Upper lobe of left lung (tissue), 6 donors: ENCODE measurements at regions not wholly inside any gene's neighbourhood (a gene's known extent, or its start where the extent isn't known, plus 50 kb on each side); places are given as distances from the start of the nearest gene placed in this dataset.

Experiments used
- ATAC-seq, 2 donors: fragments of 200-7000 bp; cut with Tn5 transposase; one replicate each; pipeline ENCODE4 v1.9.1; 2022; ENCODE audit warnings: mild to moderate bottlenecking in 2 of 2, moderate library complexity in 2 of 2; ENCODE audit not compliant: low FRiP score in 2 of 2
- DNase-seq, 2 donors: peaks; one replicate each; pipeline ENCODE4 v3.0.0-alpha.2; 2019 to 2020
- H3K27ac ChIP-seq, 4 donors: fragments of 200-600 bp; sonication (generic); one replicate each; pipeline ENCODE4 v1.5.1; 2016 to 2019
- H3K27me3 ChIP-seq, 4 donors: fragments of 200-600 bp; sonication (generic); one replicate each; pipeline ENCODE4 v1.5.1; 2017 to 2019
- H3K36me3 ChIP-seq, 4 donors: fragments of 200-600 bp; sonication (generic); one replicate each; pipeline ENCODE4 v1.5.1; 2016 to 2019
- H3K4me1 ChIP-seq, 4 donors: fragments of 200-600 bp; sonication (generic); one replicate each; pipeline ENCODE4 v1.5.1; 2018 to 2019
- H3K4me3 ChIP-seq, 4 donors: fragments of 200-600 bp; sonication (generic); one replicate each; pipeline ENCODE4 v1.5.1; 2017 to 2019; ENCODE audit warnings: mild to moderate bottlenecking in 2 of 4, moderate library complexity in 1 of 4
- H3K9me3 ChIP-seq, 4 donors: fragments of 200-600 bp; sonication (generic); one replicate each; pipeline ENCODE4 v1.5.1; 2018 to 2019
- CTCF ChIP-seq, 6 experiments: fragments of 450-650 bp in 4 of 6; fragments of 200-600 bp in 2 of 6; sonication (generic) in 2 of 6; IDR thresholded peaks; one replicate each; pipeline ENCODE4 v1.5.1; 2016 to 2019; ENCODE audit warnings: antibody characterized with exemption in 6 of 6
- EP300 ChIP-seq, 4 donors: sonication (generic); formaldehyde crosslinking; IDR thresholded peaks; one replicate each; pipeline ENCODE4 v1.5.1; 2017; ENCODE audit warnings: antibody characterized with exemption in 4 of 4, control low read depth in 2 of 4
- POLR2A ChIP-seq, 4 donors: fragments of 450-650 bp; IDR thresholded peaks; one replicate each; pipeline ENCODE4 v1.5.1; 2016 to 2017; ENCODE audit warnings: antibody characterized with exemption in 4 of 4, mild to moderate bottlenecking in 2 of 4
- POLR2AphosphoS5 ChIP-seq, 2 donors: sonication (generic); formaldehyde crosslinking; IDR thresholded peaks; one replicate each; pipeline ENCODE4 v1.5.1; 2017; ENCODE audit warnings: antibody characterized with exemption in 2 of 2
- WGBS, 2 donors: methylation state at CpG; one replicate each; pipeline ENCODE4 v1.1.5; 2017 to 2018; 5-methylcytosine and 5-hydroxymethylcytosine counted together
- donor health status: DM: no; HTN: no; CAD: no; lungs with moderate emphysema.
- donor health status: DM: no; HTN: yes; CAD: no; lungs with severe emphysema.

GRCh38 chr16:86374603-86375130, 135.7 kb upstream of the FOXF1 start:
- H3K4me1 ChIP-seq: no peaks in the 10 kb centered on the region
- WGBS, 2 donors: 79% methylated on average over 6 of the region's 6 CpGs
- H3K4me3 ChIP-seq: no peak overlapping the region
- peaks cover 0 to 10% (median 2%) of the 10 kb centered on the region in 4 donors for H3K9me3 ChIP-seq
- ATAC-seq (no peak), DNase-seq (no peak)
- TF ChIP-seq POLR2AphosphoS5 (IDR thresholded peaks at IDR 0.05) (no peak), EP300 (IDR thresholded peaks at IDR 0.05) (no peak), CTCF (IDR thresholded peaks at IDR 0.05) (no peak), POLR2A (IDR thresholded peaks at IDR 0.05) (no peak)
- H3K27ac ChIP-seq: no peak overlapping the region
- peaks cover 0 to 9% (median 0%) of the 10 kb centered on the region in 4 donors for H3K27me3 ChIP-seq
- no peaks in the 10 kb centered on the region for H3K36me3 ChIP-seq

- 86 to 87% methylated on average over 5 of the region's 5 CpGs for WGBS, 2 donors
- TF ChIP-seq POLR2AphosphoS5 (IDR thresholded peaks at IDR 0.05) (no peak), POLR2A (IDR thresholded peaks at IDR 0.05) (no peak), CTCF (IDR thresholded peaks at IDR 0.05) (no peak), EP300 (IDR thresholded peaks at IDR 0.05) (no peak)
- H3K9me3 ChIP-seq: peaks cover 0 to 10% (median 2%) of the 10 kb centered on the region in 4 donors
- H3K27ac ChIP-seq: no peak overlapping the region
- no peak for ATAC-seq
- H3K4me3 ChIP-seq: no peak overlapping the region
- H3K4me1 ChIP-seq: no peaks in the 10 kb centered on the region
- no peaks in the 10 kb centered on the region for H3K36me3 ChIP-seq
- H3K27me3 ChIP-seq: peaks cover 0 to 9% (median 0%) of the 10 kb centered on the region in 4 donors
- DNase-seq: no peak
Measured at GRCh38 chr16:86375364-86375763, 135.0 kb upstream of the FOXF1 start.

- WGBS, 2 donors: 76% methylated on average over 9 of the region's 9 CpGs
- Histone ChIP-seq H3K27me3 (peaks cover 0 to 9% (median 0%) of the 10 kb centered on the region in 4 donors), H3K9me3 (peaks cover 0 to 10% (median 2%) of the 10 kb centered on the region in 4 donors), H3K4me3 (no peak overlapping the region), H3K4me1 (no peaks in the 10 kb centered on the region), H3K36me3 (no peaks in the 10 kb centered on the region), H3K27ac (no peak overlapping the region)
- ATAC-seq (no peak), DNase-seq (no peak)
- TF ChIP-seq POLR2A (IDR thresholded peaks at IDR 0.05) (no peak), POLR2AphosphoS5 (IDR thresholded peaks at IDR 0.05) (no peak), EP300 (IDR thresholded peaks at IDR 0.05) (no peak), CTCF (IDR thresholded peaks at IDR 0.05) (no peak)
Measured at GRCh38 chr16:86375851-86376250, 134.5 kb upstream of the FOXF1 start.

GRCh38 chr16:86376837-86377236, 133.5 kb upstream of the FOXF1 start:
- H3K4me3 ChIP-seq: no peak overlapping the region
- WGBS, 2 donors: 71 to 73% methylated on average over 4 of the region's 4 CpGs

More at GRCh38 chr16:86376837-86377236, 133.5 kb upstream of the FOXF1 start:
- ATAC-seq: no peak
- Histone ChIP-seq H3K27me3 (peaks cover 0 to under 1% (median 0%) of the 10 kb centered on the region in 4 donors), H3K9me3 (peaks cover 0 to 10% (median 2%) of the 10 kb centered on the region in 4 donors), H3K4me1 (no peaks in the 10 kb centered on the region), H3K36me3 (no peaks in the 10 kb centered on the region), H3K27ac (no peak overlapping the region)
- no peak for TF ChIP-seq CTCF (IDR thresholded peaks at IDR 0.05)
- TF ChIP-seq EP300 (IDR thresholded peaks at IDR 0.05): no peak
- no peak for DNase-seq
